ENCODE measurements at regions not wholly inside any gene's neighbourhood (a gene's known extent, or its start where the extent isn't known, plus 50 kb on each side); places are given as distances from the start of the nearest gene placed in this dataset.

DNA sequence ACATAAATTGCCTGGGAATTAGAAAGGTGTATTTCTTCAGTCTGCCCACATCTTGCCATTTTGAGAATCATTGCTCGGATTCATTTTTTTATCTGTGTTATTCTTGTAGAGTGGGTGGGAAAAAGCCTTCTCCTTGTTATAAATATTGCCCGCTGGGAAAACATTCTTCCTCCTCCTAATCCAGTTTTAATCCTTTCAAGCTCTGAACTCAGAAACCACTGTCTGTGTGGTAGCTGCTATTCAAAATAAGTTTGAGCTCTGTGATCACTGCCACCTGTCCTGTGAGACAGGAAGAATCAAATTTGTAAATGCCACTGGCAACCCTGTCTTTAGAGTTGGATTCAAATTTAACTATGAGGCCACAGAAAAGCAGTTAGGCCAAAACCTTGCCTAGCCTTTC lies 1875.2 kb upstream of the PIK3C3 start:
- Histone ChIP-seq H4K5ac (ENCODE audit: insufficient read length, low read depth, low read length) (no peak overlapping the region), H3K4me3 (ENCODE audit: extremely low read depth in 1 of 4, insufficient read depth in 2 of 4, low read depth in 3 of 4, low read length in 4 of 4) (no peak overlapping the region), H2BK15ac (ENCODE audit: low read length) (no peak overlapping the region), H3K4ac (replicated peaks; ENCODE audit: insufficient read length, low read depth, low read length) (no peak overlapping the region), H3K9me3 (ENCODE audit: insufficient read depth in 2 of 2, low read depth in 1 of 2, low read length in 1 of 2) (no peaks in the 10 kb centered on the region), H3K4me1 (replicated peaks in 1 of 4; ENCODE audit: control insufficient read depth in 3 of 4, insufficient read depth in 4 of 4, low read length in 3 of 4) (no peaks in the 10 kb centered on the region), H3K23ac (ENCODE audit: insufficient read length) (no peak overlapping the region), H4K8ac (ENCODE audit: extremely low read depth, insufficient read depth, low read length) (no peak overlapping the region), H3K79me2 (ENCODE audit: control insufficient read depth in 1 of 2, insufficient read depth in 2 of 2, low read length in 2 of 2) (no peaks in the 10 kb centered on the region), H3K36me3 (ENCODE audit: control insufficient read depth in 2 of 4, insufficient read depth in 4 of 4, low read length in 3 of 4) (no peaks in the 10 kb centered on the region), H2BK12ac (ENCODE audit: low read depth, low read length) (no peak overlapping the region), H2BK120ac (replicated peaks; ENCODE audit: low read depth, low read length) (no peak overlapping the region), H3K56ac (replicated peaks; ENCODE audit: insufficient read length, low read depth, low read length) (no peak overlapping the region), H4K91ac (replicated peaks; ENCODE audit: insufficient read length, low read length) (no peak overlapping the region), H2BK20ac (ENCODE audit: low read length) (no peak overlapping the region), H2BK5ac (ENCODE audit: low read depth, low read length) (no peak overlapping the region), H3K9ac (replicated peaks in 1 of 4; ENCODE audit: extremely low read depth in 1 of 4, low read depth in 3 of 4, low read length in 3 of 4) (no peak overlapping the region), H2AFZ (ENCODE audit: low read length) (no peak overlapping the region), H3K79me1 (ENCODE audit: low read depth, low read length) (no peaks in the 10 kb centered on the region), H3K18ac (ENCODE audit: extremely low read depth, low read length) (no peak overlapping the region), H3K23me2 (ENCODE audit: low read depth, low read length) (no peaks in the 10 kb centered on the region), H3K27me3 (replicated peaks in 1 of 4; ENCODE audit: control insufficient read depth in 3 of 4, extremely low read depth in 1 of 4, insufficient read depth in 3 of 4, low read length in 3 of 4) (no peaks in the 10 kb centered on the region), H2AK5ac (ENCODE audit: low read depth, low read length) (no peak overlapping the region), H3K27ac (ENCODE audit: low read depth, low read length) (no peak overlapping the region), H4K20me1 (replicated peaks in 1 of 2; ENCODE audit: control insufficient read depth in 1 of 2, insufficient read depth in 2 of 2, low read length in 2 of 2) (no peaks in the 10 kb centered on the region), H3K4me2 (ENCODE audit: insufficient read depth in 1 of 2, low read depth in 2 of 2, low read length in 2 of 2) (no peak overlapping the region), H3K14ac (ENCODE audit: insufficient read length) (no peak overlapping the region)
- no peak for DNase-seq (ENCODE audit: low read depth in 1 of 2, low spot score in 2 of 2)
- ChIA-PET POLR2A (ENCODE audit: partially characterized antibody) (no interaction called here), CTCF (ENCODE audit: partially characterized antibody) (interaction anchor here (0.5 kb wide), 1 partner anchor 286 kb away, joined by 3 read pairs; no protein-coding TSS in a partner anchor)
- FAIRE-seq, result no peak
- WGBS, 2 experiments (ENCODE audit: extremely low coverage in 1 of 2, insufficient coverage in 1 of 2, insufficient read length in 1 of 2, insufficient replicate concordance in 2 of 2, low coverage in 1 of 2, low lambda C conversion rate in 2 of 2, missing lambda C conversion rate in 1 of 2), result 86% methylated on average over 2 of the region's 2 CpGs; no CpG with 5 or more reads in 1 of the 2 experiments
- TF ChIP-seq TAF7 (optimal IDR thresholded peaks at IDR 0.05; ENCODE audit: borderline replicate concordance, low read depth, low read length) (no peak), CEBPB (IDR thresholded peaks at IDR 0.05; ENCODE audit: low read depth, low read length) (no peak), GABPA (IDR thresholded peaks at IDR 0.05; ENCODE audit: borderline replicate concordance, insufficient read depth, low read length) (no peak), RAD21 (IDR thresholded peaks at IDR 0.05 in 1 of 2, conservative IDR thresholded peaks at IDR 0.05 in 1 of 2; ENCODE audit: low read depth in 2 of 2, low read length in 2 of 2) (no peak), CBX5 (IDR thresholded peaks at IDR 0.05; ENCODE audit: low read depth, low read length) (no peak)

All from H1 (cell line).